ENCODE measurements at regions not wholly inside any gene's neighbourhood (a gene's known extent, or its start where the extent isn't known, plus 50 kb on each side); places are given as distances from the start of the nearest gene placed in this dataset.
"Not testable (repeated sequence)": the region's sequence is repeated elsewhere in the genome, so short reads cannot be mapped to it uniquely, and the experiment has no call there.

DNA sequence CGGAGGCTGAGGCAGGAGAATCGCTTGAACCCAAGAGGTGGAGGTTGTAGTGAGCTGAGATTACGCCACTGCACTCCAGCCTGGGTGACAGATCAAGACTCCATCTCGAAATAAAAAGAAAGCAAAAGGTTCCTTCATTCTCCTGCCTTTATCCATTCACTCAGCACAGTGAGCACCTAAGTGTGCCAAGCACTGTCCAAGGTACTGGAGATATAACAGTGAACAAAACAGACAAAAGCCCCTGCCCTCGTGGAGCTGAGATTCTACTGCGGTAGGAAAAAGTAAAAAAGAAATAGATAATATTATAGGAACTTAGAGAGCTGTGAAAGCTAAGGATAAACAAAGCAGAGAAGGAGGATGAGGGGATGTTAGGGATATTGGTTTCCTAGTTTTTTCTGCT lies 235.5 kb downstream of the NPIPA7 start:
- not testable (repeated sequence) for DNase-seq (ENCODE audit: low read depth)

- DNase-seq (ENCODE audit: low read depth): not testable (repeated sequence)
Measured at GRCh38 chr16:16618963-16619465, 240.1 kb downstream of the NPIPA7 start.

GRCh38 chr16:16624367-16624766 lies 245.4 kb downstream of the NPIPA7 start:
- not testable (repeated sequence) for DNase-seq (ENCODE audit: low read depth)

DNA sequence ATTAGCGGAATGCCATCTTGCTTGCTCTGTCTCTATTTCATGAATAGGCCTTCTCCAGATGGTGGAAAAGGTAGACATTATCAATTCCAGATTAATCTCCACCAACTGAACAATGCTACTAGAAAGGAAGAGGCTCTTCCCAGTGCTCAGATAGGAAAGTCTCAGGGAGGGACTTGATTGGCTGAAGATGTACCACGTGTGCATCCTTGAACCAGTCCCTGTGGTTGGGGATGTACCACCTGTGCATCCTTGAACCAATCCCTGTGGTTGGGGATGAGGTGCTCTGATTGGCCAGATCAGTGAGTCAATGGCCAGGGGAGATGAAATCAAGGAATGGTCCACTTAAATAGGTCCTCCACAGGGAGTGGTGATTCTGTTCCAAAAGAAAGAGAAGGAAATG lies 246.2 kb downstream of the NPIPA7 start:
- DNase-seq (ENCODE audit: low read depth): not testable (repeated sequence)

- DNase-seq (ENCODE audit: low read depth): not testable (repeated sequence)
Measured at GRCh38 chr16:16627865-16628264, 248.9 kb downstream of the NPIPA7 start.

GRCh38 chr16:16638231-16638630 lies 259.3 kb downstream of the NPIPA7 start:
- DNase-seq (ENCODE audit: low read depth): not testable (repeated sequence)

- not testable (repeated sequence) for DNase-seq (ENCODE audit: low read depth)
Measured at GRCh38 chr16:16638714-16639113, 259.8 kb downstream of the NPIPA7 start.

DNA sequence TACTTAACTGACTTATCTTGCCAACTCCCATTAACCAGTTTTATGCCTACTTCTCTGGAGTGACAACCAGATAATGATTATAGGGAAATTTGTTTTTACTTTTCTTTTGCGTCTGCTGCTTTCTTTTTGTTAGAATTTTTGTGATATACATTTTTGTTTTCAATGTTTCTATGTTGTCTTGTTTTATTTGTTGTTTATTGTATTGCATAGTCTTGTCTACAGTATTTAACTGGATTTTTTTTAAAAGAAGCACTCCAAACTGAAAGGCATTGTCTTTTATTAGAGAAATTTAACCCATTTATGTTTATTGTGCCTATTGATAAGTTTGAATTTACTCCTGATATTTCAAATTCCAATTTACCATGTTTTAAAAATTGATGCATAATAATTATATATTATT lies 264.9 kb downstream of the NPIPA7 start:
- not testable (repeated sequence) for DNase-seq (ENCODE audit: low read depth)

GRCh38 chr16:16648002-16648401 lies 269.1 kb downstream of the NPIPA7 start:
- DNase-seq (ENCODE audit: low read depth): not testable (repeated sequence)

- not testable (repeated sequence) for DNase-seq (ENCODE audit: low read depth)
Measured at GRCh38 chr16:16672180-16672812, 293.4 kb downstream of the NPIPA7 start.

- DNase-seq (ENCODE audit: low read depth): not testable (repeated sequence)
Measured at GRCh38 chr16:16674820-16675219, 295.9 kb downstream of the NPIPA7 start.

DNA sequence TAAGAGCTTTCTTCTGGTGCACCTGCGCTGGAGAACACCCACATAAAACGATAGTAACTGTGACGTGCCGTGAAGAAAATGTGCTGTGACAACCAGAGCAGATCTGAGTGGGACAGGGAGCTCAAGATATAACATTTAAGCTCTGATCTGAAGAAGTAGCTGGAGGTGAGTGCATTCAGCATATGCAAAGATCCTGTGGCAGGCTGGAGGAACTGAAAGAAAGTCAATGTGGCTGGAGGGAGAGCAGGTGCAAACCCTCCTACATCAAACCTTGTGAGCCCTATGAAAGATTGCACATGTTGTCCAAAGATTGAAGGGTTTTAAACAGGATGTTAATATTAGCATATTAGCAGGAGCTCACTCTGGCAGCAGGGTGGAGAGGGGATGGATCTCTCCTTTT lies 342.9 kb downstream of the NPIPA7 start:
- not testable (repeated sequence) for DNase-seq (ENCODE audit: low read depth)

DNA sequence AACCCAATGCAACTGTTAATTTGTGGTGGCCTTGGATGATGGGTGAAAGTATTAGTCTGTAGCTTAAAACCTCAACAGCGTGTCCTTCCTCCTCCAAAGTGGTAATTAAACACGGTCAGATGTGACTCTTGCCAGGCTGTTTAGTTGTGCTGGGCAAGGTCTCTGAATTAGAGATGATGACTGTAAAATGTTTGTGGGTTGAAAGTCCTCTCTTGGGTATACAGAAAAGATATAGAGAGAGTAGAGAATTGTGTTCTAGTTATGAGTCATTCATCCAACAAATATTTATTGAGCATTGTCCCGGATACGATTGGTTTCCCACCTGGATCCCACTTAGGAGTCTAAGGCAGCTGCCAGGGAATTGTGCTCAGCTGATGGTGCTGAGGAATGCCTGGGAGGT lies 343.7 kb downstream of the NPIPA7 start:
- DNase-seq (ENCODE audit: low read depth): not testable (repeated sequence)

- DNase-seq (ENCODE audit: low read depth): not testable (repeated sequence)
Measured at GRCh38 chr16:16723819-16724519, 345.0 kb downstream of the NPIPA7 start.

- not testable (repeated sequence) for DNase-seq (ENCODE audit: low read depth)
Measured at GRCh38 chr16:16727048-16727447, 348.1 kb downstream of the NPIPA7 start.

DNA sequence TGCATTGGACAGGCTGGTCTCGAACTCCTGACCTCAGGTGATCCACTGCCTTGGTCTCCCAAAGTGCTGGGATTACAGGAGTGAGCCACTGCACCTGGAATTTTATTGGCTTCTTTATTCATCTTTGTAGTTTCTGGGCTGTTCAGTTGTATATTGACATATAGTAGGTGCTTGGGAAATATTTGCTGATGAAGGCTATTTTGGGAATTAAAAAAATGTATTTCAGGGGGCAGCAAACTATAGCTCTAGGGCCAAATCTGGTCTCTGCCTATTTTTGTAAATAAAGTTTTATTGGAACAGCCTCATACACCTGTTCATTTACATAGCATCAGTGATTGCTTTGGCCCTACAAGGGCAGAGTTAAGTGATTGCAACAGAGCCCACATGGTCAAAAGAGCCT lies 363.6 kb downstream of the NPIPA7 start:
- DNase-seq (ENCODE audit: low read depth): not testable (repeated sequence)

DNA sequence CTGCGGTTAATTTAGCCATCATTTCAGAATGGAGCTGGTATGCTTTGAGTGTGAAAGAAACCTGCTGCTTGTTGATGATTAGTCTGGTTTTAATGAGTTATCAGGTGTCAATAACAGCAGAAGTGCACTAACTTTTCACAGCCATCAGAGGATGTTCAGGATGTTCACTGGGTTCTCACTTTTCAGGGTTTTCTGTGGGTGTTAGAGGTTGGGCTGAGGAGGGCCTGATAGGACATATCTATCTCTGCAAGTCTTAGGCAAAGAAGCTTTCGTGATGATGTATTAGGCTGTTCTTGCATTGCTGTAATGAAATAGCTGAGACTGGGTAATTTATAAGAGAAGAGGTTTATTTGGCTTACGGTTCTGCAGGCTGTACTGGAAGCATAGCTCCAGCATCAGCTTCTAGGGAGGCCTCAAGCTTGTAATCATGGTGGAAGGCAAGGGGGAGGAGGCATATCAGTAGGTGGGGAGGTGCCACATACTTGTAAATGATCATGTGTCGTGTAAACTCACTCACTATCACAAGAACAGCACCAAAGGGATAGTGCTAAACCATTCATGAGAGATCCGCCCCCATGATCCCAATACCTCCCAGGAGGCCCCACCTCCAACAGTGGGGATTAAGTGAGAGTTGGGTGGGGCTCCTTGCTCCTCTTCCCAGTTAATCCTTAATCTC lies 376.2 kb downstream of the NPIPA7 start:
- not testable (repeated sequence) for DNase-seq (ENCODE audit: low read depth)

GRCh38 chr16:16763449-16763848 lies 384.5 kb downstream of the NPIPA7 start:
- DNase-seq (ENCODE audit: low read depth): no peak

DNA sequence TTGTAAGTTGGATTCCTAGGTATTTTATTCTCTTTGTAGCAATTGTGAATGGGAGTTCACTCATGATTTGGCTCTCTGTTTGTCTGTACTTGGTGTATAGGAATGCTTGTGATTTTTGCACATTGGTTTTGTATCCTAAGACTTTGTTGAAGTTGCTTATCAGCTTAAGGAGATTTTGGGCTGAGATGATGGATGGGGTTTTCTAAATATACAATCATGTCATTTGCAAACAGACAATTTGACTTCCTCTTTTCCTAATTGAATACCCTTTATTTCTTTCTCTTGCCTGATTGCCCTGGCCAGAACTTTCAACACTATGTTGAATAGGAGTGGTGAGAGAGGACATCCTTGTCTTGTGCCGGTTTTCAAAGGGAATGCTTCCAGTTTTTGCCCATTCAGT lies 391.8 kb downstream of the NPIPA7 start:
- DNase-seq (ENCODE audit: low read depth): not testable (repeated sequence)

GRCh38 chr16:16774389-16774788 lies 395.4 kb downstream of the NPIPA7 start:
- no peak for DNase-seq (ENCODE audit: low read depth)

- DNase-seq (ENCODE audit: low read depth): no peak
Measured at GRCh38 chr16:16778332-16778731, 399.4 kb downstream of the NPIPA7 start.

- DNase-seq (ENCODE audit: low read depth): no peak
Measured at GRCh38 chr16:16780588-16780987, 401.6 kb downstream of the NPIPA7 start.
